ENCODE measurements at regions not wholly inside any gene's neighbourhood (a gene's known extent, or its start where the extent isn't known, plus 50 kb on each side); places are given as distances from the start of the nearest gene placed in this dataset.
"Not testable (repeated sequence)": the region's sequence is repeated elsewhere in the genome, so short reads cannot be mapped to it uniquely, and the experiment has no call there.

DNA sequence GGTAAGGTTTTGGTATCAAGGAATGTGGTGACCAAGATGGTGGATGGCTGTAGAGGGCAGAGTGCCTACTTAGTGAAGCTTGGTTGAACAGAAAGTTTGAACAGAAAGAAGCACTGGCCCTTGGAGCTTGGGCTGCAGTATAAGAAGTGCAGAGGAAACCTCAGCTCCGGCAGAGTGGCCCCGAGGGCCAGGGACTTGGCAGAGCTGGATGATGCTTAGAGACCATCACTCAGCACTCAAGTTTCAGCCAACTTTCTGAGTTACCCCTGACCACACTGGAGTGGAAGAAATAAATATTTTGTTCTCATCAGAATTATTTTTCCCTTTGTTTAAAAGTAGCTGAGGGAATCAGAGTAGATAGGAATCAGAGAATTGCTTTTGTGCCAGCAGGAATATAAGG, 336.7 kb downstream of the C7orf25 start:
- no peak for DNase-seq (ENCODE audit: low read depth in 4 of 4, low spot score in 3 of 4)

DNA sequence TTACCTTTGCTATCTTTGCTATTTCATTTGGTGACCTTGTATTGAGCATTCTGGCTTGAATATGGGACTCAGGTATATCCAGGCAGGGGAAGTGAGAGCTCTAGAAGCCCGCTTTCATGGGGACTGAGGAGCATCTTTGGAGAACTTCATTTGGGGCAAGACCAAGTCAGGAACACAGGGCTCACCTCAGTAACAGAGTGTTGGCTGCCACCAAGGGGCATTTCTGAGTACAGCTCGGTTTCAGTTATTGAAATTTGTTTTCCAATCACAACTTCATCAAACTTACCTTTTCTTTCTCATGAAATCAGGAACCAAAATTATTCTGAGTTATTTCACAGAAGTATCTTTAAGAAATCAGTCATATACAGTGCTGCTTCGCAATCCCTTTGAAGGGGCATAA, 337.2 kb downstream of the C7orf25 start:
- DNase-seq (ENCODE audit: low read depth in 4 of 4, low spot score in 3 of 4), result no peak

DNA sequence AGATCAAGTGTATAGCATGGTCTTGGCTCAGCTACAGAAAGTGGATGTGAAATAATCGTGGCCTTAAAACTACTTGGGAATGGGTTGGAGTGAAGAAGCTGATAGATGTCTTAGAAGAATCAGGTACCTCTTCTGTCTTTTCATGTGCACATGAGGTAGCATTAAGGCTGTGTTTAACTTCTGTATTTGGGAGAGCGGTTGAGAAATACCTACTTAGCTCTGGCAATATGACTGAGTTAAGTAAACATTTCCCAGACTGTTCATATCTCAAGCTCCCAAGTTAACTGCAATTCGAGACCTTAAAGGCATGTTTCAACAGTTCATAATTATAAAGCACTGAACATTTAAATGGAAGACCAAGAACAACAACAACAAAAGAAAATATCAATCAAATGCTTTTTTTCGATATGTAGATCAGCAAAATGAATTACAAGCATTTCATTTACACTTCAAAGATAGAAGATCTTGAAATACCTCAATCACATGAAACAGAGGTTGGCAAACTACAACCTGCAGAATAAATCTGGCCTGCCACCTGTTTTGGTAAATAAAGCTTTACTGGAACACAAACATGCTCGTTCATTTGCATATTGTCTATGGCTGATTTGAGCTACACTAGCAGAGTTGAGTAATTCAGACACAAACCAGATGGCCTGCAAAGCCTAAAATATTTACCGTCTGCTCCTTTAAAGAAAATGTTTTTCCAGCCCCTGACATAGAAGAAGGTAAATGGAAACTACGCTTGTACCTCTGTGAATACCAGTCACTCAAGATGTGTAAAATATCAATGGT, 337.1 kb upstream of the GLI3 start:
- no peak for DNase-seq (ENCODE audit: low read depth in 4 of 4, low spot score in 3 of 4)

DNA sequence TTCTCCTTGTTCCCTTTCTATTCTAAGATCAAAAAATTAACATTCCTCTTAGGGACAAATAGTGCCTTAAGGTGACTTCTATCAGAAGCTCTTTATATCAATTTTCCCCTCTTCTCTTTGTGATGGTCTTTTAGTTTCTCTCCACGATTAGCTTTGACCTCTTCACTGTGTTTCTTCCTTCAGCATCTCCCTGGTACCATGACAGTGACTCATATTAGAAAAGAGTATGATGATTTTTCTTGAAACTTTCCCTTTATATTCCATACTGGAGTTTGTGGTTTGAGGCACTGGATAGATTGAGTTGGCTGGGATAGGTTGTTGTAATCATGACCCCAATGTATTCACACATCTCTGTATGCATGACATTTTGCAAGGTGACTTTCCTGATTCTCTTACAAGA, 335.6 kb upstream of the GLI3 start:
- no peak for DNase-seq (ENCODE audit: low read depth in 4 of 4, low spot score in 3 of 4)

DNA sequence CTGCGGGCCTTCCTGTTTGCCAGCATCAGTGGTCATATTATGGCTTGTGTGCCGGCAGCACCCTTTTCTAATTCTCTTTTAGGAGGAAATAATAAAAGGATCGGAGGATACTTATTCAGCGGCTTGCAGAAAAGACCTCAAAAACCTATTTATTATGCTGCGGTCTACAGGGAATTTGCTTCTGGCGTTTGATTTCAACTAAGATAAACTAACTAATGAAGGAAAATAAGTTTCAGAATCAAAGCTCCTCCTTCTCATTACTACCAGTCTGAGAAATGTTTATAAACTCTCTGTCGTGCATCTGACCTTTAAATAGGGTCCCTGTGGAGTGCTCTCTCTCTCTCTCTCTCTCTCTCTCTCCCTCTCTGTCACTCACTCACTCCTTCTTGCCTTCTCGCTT, 335.0 kb upstream of the GLI3 start:
- DNase-seq (ENCODE audit: low read depth in 4 of 4, low spot score in 3 of 4), result no peak

DNA sequence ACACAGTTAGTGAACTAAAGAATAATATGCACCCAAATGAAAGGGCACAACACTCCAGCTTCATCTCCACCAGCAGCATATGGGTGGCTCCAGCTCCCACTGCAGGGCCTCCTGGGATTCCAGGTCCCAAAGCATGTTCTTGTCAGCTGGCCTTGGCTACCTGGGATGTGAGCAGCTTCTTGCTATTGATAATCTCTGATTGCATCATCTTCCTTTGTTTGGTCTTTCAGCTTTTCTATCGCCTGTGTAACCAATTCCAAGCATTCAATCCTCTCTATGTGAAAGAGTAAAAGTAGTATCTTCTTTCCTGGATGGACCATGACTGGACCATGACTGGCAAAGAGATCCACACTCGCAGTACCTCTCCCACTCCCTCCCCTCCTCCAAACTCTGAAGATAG, 333.9 kb upstream of the GLI3 start:
- DNase-seq (ENCODE audit: low read depth in 4 of 4, low spot score in 3 of 4), result no peak

DNA sequence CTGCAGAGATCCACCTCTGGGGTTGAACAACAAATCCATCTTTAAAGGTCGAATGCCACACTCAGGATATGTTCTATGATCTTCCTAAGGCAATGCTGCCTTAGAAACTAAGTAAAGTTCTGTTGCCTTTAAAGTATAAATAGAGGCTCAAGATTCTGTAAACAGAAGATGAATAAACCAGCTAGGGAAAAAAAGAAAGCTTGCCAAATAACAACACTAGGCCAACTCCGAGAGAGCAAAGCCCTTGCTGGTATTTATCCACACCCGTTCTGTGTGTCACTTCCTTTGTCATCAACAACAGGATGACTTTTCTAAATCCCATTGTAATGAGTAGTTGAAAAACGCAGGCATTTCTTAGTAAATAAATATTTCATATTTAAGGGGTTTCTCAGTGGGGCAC, 330.0 kb upstream of the GLI3 start:
- no peak for DNase-seq (ENCODE audit: low read depth in 4 of 4, low spot score in 3 of 4)

DNA sequence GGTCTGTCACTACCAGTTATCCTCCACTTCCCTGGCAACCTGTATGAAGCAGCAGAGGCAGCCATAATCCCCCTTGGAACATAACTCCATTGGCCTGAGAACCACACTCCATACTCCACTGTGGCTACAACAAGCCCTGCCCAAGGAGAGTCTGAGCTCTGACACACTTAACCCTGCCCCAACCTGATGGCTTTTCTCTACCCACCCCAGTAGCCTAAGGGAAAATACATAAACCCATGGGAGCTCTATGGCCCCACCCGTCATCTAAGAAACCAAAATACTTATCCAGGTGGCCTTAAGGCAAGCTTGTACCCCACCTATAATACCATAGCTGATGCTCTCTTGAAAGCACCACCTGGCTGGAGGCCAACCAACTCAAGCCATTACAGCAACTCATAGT, 324.8 kb upstream of the GLI3 start:
- DNase-seq (ENCODE audit: low read depth in 4 of 4, low spot score in 3 of 4), result no peak

DNA sequence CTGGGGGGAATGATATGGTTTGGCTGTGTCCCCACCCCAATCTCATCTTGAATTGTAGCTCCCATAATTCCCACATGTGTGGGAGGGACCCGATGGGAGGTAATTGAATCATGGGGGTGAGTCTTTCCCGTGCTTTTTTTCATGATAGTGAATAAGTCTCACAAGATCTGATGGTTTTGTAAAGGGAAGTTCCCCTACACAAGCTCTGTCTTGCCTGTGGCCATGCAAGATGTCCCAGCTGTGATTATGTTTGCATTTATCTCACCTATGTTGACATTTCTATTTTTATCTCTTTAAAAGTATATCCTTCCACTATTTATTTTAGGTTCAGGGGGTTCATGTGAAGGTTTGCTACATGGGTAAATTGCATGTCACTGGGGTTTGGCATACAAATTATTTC, 323.9 kb upstream of the GLI3 start:
- no peak for DNase-seq (ENCODE audit: low read depth in 4 of 4, low spot score in 3 of 4)

DNA sequence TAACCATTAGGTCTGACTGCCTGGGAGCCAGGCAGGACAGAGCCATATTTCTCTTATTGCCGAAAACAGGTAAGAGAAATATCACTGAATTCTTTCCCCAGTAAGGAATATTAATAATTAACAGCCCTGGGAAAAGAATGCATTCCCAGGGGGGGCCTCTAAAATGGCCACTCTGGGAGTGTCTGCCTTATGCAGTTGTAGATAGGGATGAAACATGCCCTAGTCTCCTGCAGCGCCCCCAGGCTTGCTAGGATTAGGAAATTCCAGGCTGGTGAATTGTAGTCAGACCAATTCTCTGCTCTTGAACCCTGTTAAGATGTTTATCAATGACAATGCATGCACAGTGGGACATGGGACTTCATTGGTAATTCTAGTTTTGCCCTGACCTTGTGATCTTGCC, 317.9 kb upstream of the GLI3 start:
- not testable (repeated sequence) for DNase-seq (ENCODE audit: low read depth in 4 of 4, low spot score in 3 of 4)

DNA sequence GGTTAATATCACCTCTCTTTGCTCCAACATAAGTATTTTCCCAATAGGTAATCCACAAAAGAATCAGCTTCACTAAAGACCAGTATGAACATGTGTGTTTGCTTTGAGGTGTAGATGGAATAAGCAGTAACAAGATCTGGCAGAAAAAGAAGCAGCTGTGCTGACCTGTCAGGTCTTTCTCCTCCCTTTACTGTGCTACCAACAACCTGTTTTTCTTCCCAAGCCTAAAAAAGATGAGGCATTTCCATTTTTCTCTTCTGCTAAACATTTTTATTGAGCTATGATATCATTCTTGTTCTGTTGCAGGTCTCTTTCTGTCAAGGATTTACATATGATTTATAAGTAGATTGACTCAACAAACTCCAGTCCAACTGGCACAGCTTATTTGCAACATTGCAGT, 315.2 kb upstream of the GLI3 start:
- no peak for DNase-seq (ENCODE audit: low read depth in 4 of 4, low spot score in 3 of 4)

DNA sequence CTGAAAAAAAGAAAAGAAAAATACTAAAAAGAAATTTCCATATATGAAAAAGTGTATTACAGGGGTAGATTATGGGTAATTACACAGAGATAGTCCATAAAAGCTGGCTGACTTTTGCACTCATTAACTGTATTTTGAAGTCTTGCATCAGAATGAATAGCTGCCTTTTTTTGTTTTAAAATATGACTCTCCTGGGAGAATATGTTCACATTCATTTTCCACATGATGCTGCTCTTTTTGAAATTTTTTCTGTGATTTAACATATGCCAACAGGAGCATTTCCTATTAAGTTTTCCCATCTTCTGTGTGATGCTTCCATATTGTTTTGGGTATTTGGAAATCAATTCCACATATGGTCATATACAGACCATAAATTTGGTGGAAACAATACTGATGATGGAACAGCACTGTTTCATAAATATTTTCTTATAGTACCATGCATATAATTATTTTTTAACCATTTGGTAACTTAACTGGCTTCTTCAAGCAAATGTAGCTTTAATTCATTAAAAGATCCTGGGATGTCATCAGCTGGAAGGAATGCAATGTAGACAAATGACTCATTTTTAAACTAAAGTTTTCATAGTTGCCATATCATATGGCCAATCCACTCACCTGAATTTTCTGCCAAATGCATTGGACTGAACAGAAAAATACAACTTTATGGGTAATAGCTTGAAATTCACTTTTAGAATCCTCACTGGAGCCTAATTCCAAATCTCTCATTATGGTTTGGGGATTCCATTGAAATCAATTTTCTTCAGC, 313.9 kb upstream of the GLI3 start:
- DNase-seq (ENCODE audit: low read depth in 4 of 4, low spot score in 3 of 4), result no peak

DNA sequence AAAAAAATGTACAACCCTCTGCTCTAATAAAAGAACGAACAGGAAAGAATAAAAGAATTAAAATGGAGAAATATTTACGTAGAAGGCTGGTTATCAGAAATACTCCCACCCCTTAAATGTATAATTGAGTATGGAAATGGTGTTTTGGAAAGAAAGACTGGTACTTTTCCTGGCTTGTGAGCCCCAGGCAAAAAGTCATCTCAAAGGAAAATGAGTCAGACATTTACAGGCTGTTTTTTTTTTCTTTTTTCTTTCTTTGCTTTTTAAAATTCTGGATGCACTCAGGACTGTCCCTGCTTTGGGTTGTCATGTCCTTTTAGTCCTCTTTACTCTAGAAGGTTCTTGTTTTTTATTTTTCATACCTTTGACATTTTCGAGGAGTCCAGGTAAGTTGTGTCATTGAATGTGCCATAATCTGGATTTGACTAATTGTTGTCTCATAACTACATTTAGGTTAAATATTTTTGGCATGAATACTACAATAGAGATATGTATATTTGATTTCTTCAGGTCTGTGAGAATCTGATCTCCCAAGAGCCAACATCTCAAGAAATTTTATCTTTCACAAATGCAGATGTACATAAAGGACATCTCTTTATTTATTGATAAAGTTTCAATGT, 313.0 kb upstream of the GLI3 start:
- DNase-seq (ENCODE audit: low read depth in 4 of 4, low spot score in 3 of 4), result no peak

DNA sequence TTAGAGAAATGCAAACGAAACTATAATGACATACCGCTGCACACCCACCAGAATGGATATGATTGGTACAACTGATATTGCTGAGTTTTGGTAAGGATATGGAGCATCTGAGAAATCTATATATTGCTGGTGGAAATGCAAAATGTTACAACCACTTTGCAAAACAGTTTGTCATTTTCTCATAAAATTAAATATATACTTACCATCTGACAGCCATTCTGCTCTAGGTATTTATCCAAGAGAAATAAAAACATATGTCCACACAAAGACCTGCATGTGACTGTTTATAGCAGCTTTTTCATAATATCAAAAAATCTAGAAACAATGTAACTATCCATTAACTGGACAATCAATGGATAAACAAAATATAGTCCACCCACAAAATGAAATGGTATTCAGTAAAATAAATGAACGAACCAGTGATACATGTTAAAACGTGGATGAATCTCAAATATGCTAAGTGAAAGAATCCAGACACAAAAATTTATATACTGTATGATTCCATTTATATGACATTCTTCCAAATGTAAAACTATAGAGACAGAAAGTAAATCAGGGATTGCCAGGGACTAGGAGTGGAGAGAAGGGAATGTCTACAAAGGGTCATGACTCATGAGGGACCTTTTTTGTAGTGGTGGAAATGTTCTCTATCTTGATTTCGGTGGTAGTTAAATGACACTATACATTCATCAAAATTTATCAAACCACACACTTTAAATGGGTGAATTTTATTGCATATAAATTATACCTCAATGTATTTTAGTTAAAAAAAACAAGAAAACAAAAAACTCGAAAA, 312.0 kb upstream of the GLI3 start:
- no peak for DNase-seq (ENCODE audit: low read depth in 4 of 4, low spot score in 3 of 4)

DNA sequence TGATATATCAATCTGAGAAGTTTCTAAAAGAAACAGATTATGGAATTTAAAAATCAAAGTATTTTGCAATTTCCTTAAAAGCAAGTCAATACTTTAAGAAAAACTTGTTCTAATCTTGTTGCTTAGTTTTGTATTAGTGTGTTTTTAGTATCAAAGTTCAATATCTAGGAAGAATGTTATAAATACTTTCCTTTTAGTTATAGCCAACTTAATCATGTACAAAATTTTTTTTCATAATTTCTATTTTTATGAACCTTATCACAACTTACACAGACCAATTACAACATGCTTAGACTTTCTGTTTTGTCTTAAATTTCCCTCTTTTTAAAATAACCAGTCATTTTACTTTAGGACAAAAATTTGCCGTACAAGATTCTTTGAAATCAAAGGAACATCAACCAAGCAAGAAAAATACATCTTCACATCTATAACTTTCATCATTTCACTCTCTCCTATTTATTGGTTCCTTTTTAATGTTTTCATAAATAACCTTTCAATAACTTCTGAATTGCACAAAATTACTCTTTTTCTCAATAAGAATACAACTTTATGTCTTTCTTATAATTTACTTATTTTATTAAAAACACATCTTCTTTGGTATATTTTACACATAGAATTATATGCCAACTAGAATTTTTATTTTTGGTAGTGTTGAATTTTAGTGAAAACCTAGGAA, 308.2 kb upstream of the GLI3 start:
- DNase-seq (ENCODE audit: low read depth in 4 of 4, low spot score in 3 of 4), result no peak

DNA sequence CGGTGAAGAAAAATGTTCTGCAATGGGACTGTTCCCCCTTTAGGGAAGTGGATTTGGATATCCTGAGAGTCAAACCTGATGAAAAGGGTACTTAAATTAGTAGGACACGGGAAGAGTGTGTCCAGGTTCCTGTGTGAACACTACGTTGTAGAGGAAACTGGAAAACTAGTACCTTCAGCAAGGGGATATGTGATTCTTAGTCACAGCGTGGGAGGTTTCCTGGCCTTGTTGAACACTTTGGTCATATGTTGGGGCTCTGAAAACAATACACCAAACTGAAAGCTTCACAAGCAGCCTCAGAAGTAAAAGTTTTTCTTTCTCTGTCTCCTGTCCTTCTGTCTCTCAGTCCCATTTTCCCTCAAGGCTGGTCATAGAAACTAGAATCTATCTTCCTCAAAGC, 306.9 kb upstream of the GLI3 start:
- no peak for DNase-seq (ENCODE audit: low read depth in 4 of 4, low spot score in 3 of 4)

DNA sequence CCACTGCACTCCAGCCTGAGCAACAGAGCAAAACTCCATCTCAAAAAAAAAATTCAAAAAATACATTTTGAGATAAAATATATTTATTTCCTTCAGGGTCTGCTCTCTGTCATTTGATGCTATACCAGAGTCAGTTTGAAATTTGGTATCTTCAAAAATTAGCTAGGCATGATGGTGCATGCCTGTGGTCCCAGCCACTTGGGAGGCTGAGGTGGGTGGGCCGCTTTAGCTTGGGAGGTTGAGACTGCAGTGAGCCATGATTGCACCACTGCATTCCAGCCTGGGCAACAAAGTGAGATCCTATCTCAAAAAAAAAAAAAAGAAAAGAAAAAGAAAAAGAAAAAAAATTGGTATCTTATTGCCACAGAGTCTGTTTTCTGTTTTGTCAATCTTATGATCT, 305.4 kb upstream of the GLI3 start:
- not testable (repeated sequence) for DNase-seq (ENCODE audit: low read depth in 4 of 4, low spot score in 3 of 4)

DNA sequence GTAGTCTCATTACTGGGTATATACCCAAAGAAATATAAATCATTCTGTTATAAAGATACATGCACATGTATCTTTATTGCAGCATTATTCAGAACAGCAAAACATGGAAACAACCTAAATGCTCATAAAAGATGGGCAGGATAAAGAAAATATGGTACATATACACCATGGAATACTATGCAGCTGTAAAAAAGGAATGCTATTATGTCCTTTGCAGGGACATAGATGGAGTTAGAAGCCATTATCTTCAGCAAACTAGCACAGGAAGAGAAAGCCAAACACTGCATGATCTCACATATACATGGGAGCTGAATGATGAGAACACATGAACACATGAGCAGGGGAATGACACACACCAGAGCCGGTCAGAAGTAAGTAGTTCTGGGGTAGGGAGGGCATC, 297.4 kb upstream of the GLI3 start:
- DNase-seq (ENCODE audit: low read depth in 4 of 4, low spot score in 3 of 4), result no peak

DNA sequence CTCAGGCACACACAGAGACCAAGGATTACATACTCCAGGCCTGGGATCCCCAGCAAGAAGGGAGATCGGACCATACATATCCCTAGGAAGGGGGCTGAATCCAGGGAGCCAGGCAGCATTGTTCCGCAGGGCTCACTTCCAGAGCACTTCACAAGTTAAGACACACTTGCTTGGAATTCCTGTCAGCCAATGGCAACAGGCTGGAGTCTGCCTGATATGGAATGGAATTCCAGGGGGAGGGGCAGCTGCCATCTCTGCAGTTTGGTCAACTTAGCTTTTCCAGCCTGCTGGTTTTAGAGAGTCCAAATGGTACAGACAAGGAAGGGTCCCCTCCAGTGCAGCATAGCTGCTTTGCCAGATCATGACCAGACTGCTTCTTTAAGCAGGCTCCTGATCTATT, 290.0 kb upstream of the GLI3 start:
- DNase-seq (ENCODE audit: low read depth in 4 of 4, low spot score in 3 of 4), result no peak

DNA sequence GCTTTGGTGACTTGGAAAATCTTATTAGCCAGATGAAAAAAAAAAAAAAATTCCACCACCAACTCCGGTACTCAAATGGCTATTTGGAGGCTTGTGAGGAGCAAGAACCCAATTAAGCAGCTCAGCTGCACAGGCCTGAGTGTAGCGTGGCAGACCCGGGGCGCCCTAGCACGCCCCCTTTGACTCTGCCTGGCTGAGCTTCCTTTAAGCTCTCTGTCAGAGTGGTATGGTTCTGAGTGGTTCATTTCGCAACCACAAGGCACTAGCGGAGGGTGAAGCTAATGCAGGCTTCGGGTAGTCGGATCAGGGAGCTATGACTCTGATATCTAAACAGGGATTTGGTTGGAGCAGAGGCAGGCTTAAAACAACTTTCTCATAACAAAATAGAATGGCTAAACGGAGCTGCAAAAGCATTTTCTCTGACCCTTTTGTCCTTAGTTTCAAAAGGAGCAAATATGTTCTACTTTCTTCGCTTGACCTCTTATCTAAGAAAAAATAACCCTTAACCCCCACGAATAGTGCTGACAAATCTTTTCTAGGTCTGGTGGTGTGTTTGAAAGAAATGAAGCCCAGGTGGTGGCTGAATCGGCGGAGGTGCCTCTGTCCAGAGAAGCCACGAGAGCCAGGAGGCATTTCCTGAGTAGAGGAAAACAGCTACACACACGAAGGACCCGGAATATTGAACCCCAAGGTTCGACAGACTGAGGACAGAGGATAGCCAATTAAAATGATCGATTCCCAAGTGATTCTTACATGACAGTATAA, 285.4 kb upstream of the GLI3 start:
- DNase-seq (ENCODE audit: low read depth in 4 of 4, low spot score in 3 of 4), result no peak
